Stimulated activated CD4-positive, alpha-beta T cell treated with anti-CD3 and anti-CD28 coated beads, Interleukin-12 subunit alpha, Interleukin-12 subunit beta, amount 100 ng/mL, for 48 hours (primary cell): ENCODE measurements at regions not wholly inside any gene's neighbourhood (a gene's known extent, or its start where the extent isn't known, plus 50 kb on each side); places are given as distances from the start of the nearest gene placed in this dataset.
"Not testable (repeated sequence)": the region's sequence is repeated elsewhere in the genome, so short reads cannot be mapped to it uniquely, and the experiment has no call there.

ENCODE experiments used
- DNase-seq, 3 donors: peaks; one replicate each; pipeline ENCODE4 v3.0.0-alpha.2; 2020; ENCODE audit warnings: low read depth in 2 of 3, low spot score in 1 of 3

DNA sequence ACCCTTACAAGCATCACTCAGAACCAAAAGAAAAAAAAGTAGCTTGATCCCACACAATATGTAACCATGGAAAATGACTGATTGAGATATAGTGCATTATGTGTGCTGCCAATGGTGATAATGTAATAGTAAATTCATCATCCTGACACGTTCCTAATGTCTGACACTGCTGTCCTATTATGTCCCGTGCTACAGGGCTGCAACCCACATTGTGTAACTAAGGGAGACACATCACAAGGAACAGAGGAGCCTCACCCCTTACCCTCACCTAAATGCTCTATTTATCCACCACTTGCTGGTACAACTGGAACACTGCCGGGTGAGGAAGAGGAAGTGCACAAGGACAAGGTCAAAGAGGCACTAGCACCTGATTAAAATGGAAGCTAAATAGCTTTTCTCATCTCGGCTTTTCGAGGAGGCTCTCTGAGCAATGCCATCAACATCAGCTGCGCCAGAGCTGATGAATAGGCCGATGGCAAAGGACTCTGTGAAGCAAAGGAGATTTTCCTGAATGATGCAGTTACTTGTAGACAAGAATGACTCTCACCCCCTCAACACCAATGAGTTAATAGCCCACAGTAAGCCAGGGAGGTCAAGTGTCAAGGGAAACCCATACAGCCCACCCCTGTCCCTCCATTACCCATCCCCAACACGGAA is 181.6 kb downstream of the HNRNPD start:
- DNase-seq, result no peak

DNA sequence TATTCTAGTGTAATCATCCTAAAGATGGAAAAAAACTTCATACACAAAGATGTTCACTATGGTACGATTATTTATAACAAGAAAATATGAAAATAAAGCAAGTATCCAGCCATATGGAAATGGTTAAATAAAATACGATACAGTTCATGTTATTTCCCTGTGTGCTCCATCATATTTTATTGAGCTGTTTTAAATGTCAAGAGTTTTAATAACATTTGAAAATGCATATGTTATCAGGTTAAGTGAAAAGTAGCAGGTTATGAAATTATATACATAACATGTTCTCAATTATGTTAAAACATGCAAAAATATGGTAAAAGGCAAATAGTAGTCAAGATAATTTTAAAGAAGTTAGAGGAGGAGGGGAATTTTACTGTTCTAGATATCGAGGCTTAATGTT is 192.0 kb downstream of the HNRNPD start:
- no peak for DNase-seq

DNA sequence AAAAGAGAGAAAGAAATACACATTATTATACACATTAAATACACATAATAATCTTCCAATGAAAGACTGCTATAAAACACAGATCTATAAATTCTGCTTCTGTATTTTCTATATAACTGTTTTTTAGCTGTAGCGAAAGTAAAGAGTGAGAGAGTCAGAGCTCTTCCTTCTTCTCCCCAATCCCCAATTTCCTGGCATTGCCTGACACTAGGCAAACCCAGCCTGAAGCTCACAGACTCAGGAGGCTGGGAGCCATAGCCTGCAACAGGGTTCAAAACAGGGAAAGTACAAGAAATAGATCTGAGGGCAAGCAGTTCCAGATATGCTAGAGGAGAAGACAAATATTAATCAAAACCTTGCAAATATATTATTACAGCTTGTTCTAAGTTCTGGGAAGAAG is 201.6 kb downstream of the HNRNPD start:
- no peak for DNase-seq

DNA sequence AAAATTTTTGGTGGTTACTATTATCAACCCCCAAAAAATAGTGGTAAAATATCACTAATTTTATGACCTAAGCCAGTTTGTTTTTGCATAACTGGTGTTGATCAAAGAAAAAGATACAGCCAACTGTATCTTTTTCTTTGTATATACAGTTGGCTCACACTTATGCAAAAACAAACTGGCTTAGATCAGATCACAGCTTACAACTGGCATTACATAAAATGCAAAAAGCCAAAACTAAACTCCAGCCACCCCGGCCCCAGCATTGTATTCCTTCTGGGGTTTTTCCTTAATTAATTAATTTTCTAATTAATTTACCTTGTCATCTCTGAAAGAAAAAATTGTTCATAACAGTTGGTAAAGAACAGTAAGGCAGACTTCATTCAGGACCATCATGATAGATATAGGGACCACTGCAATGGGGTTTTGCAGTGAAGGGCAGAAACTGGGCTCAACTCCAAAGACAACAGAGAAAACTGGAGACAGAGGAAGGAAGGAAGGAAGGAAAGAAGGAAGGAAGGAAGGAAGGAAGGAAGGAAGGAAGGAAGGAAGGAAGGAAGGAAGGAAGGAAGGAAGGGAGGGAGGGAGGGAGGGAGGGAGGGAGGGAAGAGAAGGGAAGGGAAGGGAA is 202.1 kb downstream of the HNRNPD start:
- DNase-seq, result no peak

DNA sequence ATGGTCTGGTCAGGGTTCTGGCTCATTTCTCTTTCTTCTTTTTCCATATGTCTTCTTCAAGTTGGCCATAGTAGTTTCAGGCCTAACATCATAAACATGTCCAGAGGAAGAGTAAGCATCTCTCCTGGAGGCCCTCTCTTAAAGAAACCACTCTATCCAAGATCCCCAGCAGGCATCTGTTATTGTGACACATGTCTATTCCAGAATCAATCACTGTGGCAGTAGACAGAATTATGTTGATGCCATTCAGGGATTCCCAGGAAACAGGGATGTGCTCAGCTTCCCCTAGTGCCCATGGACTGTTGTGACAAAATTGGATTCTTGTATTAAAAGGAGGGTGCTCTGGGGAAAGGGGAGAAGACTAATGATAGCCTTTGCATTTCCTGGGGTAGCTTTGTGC is 224.0 kb downstream of the HNRNPD start:
- no peak for DNase-seq

DNA sequence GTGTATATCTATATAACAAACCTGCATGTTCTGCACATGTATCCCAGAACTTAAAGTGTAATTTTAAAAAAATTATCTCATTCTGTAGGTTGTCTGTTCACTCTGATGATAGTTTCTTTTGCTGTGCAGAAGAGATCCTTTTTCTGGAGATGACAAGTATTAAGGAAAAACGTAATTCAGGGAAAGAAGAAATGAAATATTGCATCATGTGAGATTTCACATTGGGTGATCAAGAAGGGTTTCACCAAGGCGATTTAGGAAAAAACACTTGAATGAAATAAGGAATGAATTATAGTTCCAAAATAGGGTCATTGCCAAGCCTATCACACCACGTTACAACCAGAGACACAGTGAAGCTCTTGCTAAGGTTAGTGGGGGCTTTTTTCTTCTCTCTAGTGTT is 227.9 kb downstream of the HNRNPD start:
- DNase-seq, result no peak

DNA sequence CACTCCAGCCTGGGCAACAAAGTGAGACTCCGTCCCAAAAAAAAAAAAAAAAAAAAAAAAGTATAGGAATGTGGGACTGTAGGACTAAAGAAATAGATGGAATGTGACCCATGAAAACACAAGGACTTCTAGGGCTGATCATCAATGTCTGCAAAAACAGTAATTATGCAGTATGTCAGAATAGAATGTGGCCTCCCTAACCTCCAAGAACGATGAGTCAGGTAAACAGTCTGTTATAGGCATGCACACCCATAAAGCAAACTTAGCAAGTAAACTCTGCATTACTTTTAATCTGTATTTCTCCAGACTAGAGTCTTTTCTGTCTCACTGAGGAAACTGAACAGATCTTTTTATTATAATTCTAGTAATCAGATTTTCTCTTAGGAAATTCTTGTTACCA is 233.4 kb downstream of the HNRNPD start:
- DNase-seq, result no peak

DNA sequence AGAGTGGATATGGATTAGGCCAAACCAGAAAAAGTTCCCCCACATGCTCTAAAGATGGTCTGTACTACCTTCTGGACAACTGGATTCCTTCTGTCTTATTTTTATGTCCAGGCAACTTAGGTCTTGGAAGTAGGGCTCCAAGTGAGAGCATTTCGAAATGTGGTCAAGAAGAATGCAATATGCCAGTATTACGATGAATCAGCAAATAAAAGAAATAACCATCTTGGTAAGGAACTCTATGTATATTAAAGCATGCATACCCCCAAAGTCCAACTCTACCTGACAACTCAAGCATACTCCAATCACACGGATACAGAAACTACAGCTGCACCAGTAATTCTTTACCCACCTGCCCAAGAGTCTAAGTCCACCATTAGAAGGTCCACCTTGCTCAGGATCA is 234.5 kb downstream of the HNRNPD start:
- DNase-seq, result no peak

DNA sequence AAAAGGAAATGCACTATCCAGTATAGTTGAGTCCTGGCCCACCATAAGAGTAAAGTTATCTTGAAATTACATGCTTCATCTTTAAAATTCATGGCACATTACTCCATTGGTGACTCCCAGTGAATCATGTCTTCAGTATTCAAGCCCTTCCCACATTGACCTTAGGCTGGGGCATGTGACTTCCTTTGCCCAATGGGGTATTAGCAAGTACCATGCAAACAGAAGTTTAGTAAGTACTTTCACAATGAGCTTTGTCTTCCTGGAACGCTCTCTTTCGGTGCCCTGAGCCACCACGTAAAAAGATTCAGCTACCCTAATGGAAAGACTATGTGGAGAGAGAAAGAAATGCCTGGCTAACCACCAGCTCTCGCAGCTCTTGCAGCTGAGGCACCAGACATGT is 235.4 kb downstream of the HNRNPD start:
- DNase-seq, result peak in 1 of 3 donors; percentile 4

DNA sequence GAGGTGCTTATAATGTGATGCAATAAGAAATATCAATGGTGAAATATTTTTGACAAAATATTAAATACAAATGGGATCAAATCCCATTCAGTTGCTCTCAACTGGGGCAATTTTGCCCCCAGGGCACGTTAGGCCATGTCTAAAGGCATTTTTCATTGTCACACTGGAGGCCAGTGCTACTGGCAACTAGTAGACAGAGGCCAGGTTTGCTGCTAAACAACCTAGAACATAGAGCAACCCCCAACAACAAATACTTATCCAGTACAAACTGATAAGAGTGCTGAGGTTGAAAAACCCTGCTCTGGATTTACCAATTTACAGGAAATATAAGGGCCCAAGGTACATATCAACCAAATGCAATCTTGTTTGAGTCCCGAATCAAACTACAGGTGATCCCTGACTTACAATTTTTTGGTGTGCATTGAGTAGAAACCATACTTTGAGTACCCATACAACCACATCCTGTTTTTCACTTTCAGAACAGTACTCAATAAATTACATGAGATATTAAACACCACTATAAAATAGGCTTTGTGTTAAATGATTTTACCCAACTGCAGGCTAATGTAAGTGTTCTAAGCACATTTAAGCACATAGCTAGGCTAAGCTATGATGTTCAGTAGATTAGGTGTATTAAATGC is 237.5 kb downstream of the HNRNPD start:
- no peak for DNase-seq

DNA sequence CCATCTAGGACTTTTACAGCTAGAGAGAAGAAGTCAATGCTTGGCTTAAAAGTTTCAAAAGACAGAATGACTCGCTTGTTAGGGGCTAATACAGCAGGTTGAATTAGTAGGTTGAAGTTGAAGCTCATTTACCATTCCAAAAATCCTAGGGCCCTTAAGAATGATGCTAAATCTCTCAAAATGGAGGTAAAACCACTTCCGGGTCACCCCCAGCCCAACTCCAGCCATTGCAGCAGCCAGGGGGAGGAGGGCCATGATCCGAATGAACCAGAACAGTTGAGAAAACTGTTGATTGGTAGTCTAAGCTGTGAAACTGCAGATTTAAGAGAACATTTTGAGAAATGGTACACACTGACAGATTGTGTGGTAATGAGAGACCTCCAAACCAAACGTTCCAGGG is 245.4 kb downstream of the HNRNPD start:
- DNase-seq, result no peak

DNA sequence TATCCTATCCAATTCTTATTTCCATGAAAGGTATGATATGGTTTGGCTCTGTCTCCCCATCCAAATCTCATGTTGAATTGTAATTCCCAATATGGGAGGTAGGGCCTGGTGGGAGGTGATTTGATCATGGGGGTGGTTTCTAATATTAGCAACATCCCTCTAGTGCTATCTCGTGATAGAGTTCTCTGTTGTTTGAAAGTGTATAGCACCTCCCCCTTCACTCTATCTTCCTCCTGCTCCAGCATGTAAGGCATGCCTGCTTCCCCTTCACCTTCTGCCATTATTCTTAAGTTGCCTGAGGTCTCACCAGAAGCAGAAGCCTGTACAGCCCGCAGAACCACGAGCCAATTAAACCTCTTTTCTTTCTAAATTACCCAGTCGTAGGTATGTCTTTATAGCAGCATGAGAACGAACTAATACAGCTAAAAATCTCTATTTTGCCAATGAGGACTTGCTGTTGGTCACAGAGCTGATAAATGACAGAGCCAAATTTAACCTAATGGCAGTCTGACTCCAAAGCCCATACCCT is 247.2 kb downstream of the HNRNPD start:
- no peak for DNase-seq

DNA sequence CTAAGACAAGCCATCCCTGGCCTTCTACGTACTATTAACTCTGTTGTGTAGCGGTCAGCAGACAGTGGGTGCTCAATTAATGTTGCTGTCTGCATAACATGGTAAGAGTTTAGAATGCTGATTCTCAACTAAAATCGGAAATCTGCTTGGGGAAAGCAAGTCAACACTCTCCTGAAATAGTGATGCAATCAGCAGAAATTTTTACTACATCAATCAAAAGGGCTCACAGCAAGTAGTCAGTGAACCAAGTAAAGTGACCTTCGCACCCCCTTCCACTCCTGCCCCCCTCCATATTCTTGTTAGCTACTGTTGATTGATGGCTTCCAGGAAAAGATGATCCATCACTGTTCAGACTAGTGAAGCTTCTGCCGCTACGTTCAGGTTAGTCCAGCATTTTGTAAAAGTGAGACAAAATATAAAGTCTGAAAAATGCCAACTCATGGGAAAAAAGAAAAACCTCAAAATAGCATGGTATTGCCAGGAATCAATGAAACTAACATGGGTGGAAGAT is 247.9 kb downstream of the HNRNPD start:
- no peak for DNase-seq

DNA sequence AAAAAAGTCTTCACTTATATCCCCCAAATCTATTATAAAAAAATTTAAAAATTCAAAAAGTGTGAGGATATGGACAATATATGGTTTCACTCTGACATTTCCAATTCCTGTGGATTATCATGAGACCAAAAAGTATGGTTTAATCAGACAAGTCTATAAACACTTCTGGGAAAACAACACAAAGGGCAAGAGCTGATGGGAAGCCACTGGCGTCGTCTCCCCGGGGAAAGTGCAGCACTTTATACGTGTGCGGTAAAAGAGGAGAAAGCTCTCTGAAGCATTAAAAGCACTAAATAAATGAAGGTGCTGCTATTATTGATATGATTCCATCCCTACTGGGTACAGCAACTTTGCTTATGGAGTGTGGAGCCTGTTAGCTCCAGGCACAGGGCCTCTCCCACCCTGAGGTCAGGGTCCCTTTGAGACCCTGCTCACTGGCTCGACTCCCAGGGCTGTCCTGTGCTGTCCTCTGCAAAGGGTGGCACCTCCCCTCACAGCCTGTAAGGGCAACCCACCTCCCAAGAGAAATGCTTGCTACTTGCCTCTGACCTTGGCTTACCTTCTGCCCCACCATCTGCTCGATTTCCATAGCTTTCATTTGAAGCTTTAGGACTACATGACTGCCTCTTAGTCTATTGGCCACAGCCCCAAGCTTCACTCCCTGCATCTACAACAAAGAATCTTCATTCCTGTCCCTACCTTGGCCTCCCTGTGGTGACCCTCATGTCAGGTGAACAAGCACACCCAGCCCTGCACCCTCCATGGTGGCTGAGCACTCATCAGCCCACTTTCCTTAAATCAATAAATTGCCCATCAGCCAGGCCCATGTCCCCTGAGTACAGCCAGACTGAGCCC is 248.6 kb downstream of the HNRNPD start:
- DNase-seq, result no peak

DNA sequence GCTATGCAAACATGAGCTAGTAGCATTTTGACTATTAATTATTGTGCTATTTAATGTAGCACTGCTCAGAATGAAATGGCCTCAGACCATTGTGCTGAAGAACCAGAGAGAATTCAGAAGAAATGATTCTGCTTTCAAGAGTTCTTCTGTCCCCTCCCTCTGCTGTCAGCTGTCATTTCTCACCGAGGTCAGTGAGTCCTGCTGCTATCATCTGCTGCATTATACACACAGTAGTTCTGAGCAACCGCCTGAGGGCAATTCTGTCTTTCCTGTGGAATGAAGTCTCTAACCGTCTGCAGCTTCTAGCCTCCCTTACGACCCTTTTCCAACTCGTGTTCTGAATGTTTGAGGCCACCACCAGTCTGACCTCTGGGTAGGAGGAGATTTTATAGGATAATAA is 249.4 kb downstream of the HNRNPD start:
- DNase-seq, result no peak

DNA sequence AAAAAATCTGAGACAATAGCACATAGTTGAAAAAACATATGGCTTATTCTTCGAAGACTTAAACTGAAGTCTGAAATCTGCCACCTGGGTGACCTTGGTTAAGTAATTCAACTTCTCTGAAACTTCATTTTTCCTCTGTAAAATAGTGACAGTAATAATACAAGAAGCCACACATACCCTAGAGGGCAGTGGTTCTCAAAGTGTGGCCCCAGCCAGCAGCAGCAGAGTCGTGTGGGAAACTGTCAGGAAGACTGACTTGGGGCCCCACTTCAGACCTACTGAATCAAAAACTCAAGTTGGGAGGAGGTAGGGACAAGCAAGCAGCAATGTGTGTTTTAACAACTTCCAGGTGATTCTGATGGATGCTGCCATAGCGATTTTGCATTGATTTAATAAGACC is 249.9 kb downstream of the HNRNPD start:
- DNase-seq, result no peak

DNA sequence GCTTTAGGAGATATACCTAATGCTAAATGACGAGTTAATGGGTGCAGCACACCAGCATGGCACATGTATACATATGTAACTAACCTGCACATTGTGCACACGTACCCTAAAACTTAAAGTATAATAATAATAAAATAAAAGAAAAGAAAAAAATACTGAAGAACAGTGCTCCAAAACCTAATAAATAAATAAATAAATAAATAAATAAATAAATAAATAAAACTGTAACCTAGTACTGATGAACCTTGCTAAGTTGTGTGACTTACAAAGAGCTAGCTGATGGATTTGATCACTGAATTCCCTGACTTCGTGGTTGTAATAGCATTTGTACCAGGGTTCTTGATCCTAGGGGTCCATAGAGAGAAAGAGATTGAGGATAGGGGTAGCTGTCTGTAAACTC is 258.6 kb downstream of the HNRNPD start:
- not testable (repeated sequence) for DNase-seq

DNA sequence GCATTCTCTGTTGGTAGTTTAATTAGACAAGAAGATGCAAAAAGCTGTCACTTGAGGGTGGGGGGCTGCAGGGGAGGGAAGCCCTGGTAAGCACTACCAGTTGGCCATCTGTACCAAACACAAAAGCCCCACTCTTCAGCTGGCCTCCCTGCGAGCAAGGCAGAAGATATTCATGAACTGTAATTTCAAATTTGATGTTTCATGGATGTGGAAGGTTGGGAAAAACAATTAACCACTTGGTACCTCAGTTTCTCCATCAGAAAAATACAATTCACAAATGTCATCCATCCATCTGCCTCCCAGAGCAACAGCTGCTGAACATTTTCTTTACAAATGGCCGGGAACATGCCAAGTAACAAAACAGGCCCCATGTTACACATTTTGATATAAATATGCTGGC is 265.3 kb downstream of the HNRNPD start:
- no peak for DNase-seq

DNA sequence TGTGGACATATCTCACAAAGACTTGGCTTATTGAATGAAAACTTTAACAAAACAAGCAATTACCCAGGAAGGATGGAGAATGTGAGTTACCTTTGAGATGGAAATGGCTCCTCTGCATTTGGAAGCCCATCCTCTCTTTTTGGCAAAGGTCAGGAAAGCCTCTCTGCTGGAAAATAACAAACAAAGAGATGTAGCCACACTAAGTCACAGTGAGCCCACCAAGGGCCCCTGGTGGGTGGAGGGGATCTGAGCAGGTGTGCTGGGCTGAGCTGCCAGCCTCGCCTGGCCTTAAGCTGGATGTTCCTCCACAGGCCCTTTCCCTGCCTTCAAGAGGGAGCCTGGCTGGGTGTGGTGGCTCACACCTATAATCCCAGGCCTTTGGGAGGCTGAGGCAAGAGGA is 269.2 kb downstream of the HNRNPD start:
- DNase-seq, result no peak

DNA sequence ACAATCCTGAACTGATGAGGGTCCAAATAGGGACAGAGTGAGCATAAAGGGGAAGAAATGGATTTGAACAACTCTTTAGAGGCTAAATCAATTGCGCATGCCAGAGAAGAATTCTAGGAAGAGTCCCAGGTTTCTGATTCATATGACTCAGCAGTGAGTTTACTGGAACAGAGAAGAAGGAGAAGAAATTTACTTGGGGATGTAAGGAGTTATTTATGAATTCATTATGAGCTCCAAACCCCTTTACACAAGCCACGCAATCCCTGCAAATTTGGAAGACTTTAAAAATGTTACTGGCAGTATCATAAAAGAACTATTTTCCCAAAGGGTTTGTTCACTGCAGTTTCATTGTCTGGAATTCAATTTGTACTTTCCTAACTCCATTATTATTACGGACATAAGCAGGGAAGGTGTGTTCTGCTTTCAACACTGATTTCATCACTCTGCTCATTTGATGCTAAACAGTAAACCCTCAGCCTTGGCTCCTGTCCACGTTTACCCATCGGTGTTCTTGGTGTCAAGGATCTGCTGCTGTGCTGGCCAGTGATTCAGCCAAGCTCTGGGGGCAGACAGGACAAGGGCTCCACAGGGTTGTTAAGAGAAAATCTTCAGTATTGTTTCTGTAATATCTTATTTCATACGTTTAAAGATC is 273.7 kb downstream of the HNRNPD start:
- no peak for DNase-seq

DNA sequence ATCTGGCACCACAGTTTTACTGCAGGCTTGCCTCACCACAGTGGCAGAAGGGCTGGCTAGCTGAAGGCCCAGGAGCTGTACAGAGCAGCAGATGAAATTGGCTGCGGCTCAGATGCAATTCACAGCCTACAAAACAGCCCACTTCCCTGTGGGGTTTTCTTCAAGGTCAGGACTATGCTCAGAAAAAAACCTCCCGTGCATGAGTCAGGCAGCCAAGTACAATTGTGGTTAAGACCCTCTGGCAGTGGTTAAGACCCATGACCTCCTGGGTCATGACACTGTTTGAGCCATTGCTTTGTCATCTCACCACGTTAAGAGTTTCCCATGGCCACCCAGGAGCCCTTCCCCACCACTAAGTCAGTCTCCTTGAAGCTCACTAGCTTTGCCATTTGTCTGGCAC is 276.3 kb downstream of the HNRNPD start:
- DNase-seq, result no peak
